ENCODE measurements at regions not wholly inside any gene's neighbourhood (a gene's known extent, or its start where the extent isn't known, plus 50 kb on each side); places are given as distances from the start of the nearest gene placed in this dataset.

DNA sequence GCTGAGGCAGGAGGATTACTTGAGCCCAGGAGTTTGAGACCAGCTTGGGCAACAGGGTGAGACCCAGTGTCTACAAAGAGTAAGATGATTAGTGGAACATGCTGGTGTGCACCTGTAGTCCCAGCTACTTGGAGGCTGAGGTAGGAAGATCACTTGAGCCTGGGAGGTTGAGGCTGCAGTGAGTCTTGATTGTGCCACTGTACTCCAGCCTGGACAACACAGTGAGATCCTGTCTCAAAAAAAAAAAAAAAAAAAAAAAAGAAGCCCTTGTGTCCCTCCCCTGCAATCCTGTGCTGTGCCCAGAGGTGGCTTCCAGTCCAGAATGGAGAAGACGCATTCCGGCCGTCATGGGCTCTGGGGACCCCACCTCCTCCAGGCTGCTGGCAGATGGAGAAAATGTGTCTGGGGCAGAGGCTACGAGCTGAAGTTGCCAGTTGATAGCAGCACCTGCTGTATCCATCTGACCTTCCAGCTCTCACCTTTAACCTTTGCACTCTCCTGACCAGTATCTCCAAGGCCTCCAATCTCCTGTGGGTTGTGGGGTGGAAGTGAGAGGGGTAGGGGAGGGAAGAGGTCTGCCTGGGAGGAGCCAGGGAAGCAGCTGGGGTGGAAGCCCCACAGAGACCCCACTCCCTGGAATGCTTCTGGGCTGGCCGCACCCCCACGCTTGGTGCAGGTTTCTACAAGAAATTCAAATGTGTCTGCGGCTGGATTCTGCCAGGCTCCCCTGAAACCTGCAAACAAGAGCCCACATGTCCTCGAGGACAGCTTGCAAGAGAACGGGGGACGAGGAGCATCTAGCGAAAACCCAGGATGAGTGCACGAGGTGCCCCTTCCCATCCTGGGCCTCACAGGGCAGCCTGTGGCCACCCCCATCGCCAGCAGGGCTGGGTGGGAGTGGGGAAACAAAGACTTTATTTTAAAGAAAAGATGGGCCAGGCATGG, 148.3 kb upstream of the IER5L start:
- DNase-seq (ENCODE audit: low read depth): no peak

DNA sequence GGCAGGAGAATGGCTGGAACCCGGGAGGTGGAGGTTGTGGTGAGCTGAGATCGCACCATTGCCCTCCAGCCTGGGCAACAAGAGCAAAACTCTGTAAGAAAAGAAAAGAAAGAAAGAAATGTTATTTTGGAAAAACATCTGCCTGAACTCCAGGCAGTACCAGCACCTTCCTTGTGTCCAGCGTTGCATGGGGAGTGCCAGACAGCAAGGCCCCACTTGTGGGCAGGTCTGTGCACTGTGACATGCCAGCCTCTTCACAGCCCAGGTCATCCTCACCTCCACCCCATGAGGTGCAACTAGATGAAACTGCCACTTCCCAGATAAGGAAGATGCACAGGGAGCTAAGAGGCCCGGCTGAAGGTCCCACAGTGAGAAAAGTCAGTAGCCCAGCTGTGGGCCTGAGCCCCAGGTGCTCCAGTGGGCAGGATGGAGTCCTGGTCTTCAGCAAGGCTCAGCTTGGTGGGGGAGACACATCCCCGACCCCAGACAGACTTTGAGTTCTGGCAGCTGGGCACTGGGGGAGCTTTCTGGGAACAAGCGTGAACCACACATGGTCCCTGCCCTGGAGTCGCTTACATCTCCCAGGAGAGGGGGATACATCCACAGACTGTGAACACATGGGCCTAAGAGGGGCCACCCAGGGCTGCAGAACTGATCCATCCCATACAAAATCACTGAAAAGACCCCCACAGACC, 146.9 kb upstream of the IER5L start:
- DNase-seq (ENCODE audit: low read depth): no peak

DNA sequence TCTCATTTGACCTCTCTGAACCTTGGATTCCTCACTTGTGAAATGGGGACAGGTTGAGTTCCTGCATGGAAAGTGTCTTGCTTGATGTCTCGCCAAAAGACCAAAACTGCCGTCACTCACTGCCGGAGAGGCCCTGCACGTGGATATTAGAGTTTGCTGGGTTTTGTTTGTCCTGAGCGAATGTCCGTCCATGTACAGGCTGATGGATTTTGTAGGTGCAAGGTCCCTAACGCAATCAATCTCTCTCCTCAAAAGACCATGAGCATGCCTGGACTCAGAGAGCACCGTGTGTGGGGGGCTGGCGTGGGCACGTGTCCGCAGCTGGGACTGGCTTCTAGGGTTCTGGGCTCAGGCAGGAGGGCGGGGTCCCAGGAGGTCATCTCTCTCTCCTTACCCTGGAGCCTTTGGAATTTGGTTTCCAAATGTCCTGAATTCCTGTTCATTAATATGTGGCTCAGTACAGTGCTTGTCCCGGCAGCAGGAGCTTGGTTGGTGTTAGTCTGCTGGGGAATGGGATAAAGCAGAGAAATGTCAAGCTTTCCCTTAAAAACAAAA, 146.0 kb upstream of the IER5L start:
- DNase-seq (ENCODE audit: low read depth): no peak

DNA sequence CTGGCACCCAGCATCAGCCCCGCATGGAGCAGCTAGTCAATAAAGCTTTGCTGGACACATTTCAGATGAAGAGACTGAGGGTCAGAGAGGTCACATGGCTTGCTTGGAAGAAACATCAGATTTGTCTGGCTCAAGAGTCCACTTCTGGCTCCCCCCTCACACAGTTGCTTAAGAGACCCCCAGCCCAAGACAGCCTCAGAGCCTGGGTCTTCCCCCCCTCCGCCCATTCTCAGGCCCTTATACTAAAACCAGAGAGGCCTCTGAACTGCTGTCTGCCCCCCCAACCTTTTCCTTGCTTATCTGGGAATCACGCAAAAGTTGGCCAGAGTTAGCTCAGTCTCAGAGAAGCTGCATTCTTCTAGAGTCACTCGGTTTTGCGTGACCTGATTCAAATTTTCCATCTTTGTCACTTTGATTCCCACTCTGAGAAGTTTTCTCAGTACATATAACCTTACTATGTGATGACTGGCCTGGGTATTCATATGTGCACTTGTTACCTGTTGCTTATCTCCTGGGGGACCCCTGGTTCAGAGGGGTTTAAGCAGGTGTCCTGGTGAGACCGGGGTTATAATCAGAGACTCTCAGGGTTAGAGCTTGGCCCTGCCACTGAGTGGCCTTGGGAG, 145.4 kb upstream of the IER5L start:
- no peak for DNase-seq (ENCODE audit: low read depth)

DNA sequence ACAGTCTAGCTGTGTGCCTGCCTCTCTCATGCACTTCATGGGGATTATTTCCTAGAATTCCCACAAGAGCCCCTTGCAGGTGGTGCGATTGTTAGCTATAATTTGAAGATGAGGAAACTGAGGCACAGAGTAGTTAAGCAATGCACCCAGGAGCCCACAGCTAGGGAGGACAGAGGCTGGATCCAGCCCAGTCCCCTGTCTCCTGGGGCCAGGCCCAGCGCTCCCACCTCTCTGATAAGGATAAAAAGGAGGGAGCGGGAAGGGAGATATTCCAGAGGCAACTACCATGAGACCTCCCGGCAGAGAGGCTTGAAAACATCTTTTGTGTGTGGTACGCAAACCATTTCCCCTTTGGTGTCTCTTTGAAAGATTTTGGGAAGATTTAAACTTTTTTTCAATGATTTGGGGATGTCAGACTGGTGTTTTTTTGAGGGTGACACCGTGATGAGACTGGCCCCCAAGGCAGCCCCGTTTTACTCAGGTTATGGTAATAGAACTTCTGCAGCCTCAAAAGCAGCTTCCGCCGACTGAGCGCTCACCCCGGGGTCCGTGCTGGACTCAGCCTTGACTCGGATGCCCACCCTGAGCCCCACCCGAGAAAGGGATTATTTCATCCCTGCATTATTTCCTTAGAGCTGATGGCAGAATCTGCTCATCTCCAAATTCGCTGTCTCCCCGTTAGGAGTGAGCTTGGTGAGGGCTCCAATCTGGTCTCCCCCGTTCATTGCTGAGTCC, 144.7 kb upstream of the IER5L start:
- no peak for DNase-seq (ENCODE audit: low read depth)

DNA sequence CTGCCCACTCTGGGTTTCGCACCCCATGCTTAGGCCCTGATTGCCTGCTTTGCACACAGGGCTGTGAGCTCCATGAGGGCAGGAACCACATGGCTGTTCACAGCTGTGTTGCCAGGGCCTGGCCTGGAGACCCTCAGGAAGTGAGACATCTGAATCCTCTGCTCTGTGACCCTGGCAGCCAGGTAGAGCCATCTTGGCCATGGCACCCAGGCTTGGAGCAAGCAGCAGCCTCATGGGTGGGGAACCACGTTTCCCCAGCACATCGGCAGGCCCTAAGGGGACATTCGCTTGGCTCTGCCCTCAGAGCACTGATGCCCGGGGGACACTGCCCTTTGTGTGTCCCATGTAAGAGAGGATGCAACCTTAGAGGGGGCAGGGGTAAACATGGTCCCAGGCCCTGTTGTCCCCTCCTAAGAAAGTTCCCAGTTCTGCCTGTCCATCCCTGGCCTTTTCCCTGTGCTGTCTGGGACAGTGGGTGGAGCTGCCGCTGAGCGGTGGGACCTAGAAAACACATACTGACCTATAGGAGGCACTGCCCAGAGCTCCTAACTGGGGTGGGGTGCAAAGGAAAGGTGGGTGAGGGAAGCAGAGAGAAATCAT, 144.1 kb upstream of the IER5L start:
- no peak for DNase-seq (ENCODE audit: low read depth)

DNA sequence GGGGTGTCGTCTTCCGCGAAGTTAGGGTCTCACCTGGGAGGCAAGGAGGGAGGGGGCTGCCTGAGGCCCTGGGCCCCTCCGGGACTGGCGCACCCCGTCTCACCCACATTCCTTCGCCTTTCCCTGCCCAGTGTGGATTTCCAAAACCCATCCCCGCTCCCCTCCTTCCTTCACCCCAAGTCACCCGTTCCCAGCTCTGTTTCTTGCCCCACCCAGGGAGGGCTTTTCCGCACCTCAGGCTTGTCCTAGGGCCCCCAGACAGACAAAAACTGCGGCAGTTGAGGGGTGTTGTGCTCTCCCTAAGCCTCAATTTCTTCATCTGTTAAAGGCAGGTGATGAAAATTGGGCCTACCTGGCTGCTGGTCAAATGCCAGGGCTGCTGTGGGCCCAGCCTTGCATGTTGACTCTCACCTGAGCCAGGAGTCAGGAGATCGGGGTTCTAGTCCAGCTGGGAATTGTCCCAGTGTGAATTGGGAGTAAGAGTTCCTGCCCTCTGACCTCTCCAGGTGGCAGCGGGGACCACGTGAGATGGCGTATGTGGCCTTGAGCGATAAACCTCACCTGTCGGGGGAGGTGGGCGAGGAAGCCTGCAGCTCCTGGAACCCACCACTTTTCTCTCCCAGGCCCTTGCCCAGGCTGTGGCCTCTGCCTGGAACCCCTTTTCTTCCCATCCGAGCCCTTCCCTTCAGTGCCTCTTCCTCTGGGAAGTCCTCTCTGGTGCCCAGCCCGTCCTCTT, 143.4 kb upstream of the IER5L start:
- no peak for DNase-seq (ENCODE audit: low read depth)

DNA sequence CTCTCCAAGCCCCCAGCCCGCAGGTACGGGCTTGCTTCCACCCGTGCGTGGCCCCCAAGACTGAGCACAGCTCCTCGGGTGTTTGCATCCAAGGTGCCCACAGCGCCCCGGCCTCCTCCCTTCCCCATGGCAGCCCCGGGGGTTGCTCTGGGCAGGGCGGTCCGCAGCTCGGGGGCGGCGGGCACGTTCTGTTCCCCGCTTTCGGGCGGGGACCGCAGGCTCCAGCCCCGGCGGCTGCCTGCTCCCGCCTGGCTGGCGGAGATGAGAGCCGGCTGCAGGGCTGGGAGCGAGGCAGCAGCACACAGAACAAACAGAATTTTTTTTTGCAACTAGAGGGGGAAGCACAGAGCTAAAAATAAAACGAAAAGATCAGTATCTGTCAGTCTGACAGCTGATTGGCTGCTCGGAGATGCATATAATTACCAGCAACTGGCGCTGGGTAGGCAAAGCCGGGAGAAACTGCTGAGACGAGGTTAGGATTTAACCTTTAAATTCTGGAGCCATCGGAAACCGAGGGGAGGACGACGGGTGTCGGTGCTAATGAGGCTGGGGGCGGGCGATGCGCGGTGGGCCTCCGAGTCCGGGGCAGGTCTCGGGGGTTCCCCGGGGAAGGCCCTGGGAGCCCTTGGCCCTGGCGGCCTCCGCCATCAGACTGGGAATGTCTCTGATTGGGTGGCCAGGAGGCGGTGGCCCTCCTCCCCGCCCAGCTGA, 142.7 kb upstream of the IER5L start:
- DNase-seq (ENCODE audit: low read depth): no peak

DNA sequence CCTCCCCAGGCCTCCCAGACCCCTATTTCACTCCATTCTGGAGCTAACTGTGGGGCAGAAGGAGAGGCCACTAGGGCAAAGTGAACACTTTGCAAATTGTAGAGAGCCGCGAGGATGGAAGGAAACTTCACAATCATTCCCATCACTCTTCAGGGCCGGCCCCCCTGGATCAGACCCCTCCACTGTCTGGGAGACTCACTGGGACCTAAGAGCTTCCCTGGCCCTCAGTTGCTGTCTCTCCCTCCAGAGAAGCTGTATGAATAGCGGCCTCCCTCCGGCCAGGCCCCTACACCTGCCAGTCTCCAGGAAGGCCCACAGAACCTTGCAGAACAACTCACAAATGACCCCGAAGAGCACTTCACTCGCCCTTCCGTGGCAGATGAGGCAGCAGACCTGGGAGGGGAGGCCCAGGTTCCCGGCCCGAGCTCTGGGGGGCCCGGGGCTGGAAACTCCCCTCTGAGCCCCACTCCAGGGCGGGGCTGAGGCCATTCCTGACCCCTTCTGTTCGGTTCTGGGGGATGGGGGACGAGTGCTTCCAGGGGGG, 141.9 kb upstream of the IER5L start:
- no peak for DNase-seq (ENCODE audit: low read depth)

DNA sequence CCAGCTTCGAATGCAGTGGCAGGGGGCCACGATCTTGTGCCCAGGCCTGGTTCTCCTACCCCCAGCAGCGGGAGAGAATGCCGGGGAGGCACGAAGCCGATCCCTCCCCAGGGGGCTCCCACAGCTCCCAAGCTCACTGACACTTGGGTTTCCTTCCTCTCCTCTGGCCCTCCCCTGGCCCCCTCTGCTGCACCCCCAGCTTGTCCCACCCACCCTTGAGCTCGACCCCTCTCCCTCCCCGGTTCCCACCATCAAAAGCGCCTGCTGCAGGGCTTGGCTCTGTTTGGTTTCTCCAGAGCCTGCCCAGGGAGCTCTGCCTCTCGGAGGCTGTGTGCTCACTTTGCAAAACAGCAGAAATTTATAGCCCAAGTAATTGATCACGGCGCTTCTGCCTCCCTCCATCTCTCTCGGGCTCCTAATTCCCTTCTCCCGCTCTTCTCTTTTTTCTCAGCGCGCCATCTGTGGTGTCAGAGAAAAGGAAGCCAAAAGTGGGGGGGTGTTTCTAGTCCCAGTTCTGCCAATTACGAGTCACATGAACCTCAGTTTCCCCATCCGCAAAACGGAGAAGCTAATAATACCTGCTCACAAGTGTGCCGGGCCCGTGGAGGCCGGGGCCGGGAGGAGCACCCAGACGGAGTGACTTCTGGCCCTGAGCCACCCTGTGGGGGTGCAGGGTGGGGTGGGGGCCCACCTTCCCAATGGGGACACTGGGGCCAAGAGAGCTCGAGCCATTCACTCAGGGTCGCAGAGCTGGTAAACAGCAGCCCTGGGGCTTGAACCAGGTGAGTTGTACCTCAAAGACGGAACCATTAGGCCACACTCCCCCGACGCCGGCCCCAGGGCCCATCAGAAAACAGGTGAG, 141.2 kb upstream of the IER5L start:
- DNase-seq (ENCODE audit: low read depth): no peak

DNA sequence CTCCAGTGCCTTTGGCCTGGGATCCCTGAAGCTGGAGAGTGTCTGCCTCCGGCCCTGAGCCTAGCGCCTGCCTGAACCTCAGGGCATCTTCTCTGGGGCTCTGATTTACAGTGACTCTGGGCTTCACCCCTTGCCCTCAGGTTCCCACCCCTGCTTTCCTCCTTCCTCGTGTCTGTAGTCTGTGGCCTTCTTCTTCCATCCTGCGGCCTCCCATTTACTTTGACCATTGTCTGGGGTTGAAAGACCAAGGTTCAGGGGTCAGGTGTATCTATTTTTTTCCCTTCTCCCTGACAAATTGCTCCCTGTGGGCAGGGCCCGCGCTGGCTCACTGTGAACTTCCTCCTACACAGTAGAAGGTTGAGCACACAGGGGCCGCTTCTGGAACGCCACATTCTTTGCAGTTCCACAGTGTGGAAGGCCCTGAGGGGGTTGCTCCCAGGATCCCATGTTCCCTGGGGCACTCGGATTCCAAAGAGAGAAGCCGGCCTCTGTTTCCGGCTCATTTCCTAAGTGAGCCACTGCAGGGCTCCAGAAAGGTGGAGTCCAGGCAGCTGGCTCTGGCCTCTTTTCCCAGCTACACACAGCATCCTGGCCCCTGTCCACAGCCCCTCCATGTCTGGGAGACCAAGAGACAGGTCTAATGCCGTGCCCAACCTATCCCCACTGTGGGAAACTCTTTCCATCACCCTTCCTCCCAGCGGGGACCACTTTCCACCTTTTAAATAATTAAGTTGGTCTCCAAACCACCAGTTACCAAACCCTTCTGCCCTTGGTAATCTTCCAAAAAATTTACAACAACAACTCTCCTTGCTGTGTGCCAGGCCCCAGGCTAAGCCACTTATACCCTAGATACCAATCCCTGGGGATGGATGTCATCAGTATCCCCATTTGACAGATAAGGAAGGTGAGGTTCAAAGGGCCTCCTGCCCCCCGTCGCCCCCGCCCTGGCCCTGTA, 140.3 kb upstream of the IER5L start:
- no peak for DNase-seq (ENCODE audit: low read depth)

DNA sequence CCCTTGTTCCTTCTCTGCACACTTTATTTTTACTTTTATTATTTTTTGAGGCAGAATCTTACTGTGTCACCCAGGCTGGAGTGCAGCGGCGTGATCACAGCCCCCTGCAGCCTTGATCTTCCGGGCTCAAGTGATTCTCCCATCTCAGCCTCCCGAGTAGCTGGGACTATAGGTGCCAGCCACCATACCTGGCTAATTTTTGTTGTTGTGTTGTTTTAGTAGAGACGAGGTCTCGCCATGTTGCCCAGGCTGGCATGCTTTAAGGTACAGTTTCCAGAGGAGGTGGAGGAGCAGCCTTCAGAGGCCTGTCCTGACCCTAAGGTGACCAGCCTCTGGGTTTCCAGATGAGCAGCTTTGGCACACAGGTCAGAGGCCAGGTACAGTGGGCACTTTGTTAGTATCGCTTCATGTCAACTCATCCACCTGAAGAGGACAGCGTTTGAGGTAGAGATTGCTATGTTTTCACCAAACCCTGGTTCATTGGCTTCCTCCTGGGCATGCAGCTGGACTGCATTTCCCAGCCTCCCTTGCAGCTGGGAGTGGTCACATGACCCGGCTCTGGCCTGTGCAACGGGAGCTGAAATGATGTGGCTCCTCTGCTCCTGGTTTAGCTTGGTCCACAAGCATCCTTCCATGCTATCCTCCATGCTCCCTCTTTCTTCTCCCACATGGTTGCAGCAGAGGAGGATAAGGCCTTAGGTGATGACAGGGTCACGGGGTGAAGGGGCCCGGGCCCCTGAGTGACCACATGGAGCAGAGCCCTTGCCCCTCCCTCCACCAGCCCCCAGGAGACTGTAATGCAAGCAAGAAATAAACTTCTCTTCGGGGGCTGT, 139.3 kb upstream of the IER5L start:
- DNase-seq (ENCODE audit: low read depth): no peak

DNA sequence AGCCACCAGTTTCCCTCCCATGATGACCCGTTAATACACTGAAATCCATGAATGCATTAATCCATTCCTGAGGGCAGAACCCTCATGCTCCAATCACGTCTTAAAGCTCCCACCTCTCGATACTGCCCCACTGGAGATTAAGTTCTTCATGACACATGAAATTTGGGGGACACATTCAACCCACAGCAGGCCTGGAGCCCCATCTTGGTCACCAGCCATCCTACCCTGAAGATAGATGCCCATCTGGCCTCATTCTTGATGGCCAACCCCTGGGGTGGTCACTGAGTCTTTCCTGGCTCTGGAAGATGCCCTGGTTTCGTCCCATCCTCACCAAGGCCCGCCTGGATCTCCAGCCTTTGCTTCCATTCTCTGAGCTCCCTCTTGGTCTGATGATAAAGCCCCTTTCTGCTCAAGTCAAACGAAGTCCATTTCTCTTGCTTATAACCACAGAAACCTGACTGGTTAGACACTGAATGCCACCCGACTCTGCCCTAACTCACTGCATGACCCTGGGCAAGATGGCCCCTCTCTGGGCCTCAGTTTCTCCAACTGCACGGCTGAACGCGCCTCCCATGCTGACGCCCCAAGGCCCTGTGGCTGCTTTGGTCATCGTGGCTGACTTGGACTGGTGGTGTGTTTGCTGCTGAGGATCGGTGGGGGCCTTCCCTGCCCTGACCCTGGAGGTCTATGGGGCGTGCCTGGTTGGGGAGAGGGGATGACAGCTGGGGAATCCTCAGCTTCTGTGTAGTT, 138.4 kb upstream of the IER5L start:
- no peak for DNase-seq (ENCODE audit: low read depth)

DNA sequence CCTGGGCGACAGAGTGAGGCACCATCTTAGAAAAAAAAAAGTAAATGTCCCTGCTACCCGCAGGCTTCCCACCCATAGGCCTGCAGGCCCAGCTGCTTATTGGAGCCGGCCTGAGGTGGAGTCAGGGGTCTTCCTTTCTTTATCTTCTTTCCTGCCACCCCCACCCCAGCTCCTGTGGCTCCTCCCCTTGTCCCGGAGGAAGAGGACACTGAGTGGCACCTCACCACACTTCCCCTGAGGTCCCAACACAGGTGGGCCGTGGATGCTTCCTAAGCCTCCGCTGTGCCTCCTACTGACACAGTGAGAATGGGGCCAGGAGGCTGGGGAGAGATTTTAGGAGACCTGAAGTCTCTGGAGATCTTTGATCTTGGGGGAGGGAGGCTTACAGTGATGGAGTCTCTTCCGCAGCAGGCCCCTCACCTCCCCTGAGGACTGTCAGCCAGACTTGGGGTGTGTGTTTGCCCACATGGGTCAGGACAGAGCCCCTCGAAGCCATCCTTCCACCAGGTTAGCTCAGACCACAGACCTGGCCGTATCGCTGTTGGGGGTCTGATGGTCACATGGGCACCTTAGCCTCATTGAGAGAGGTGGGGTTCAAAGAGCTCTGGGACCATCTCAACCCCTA, 135.4 kb upstream of the IER5L start:
- DNase-seq (ENCODE audit: low read depth): no peak

DNA sequence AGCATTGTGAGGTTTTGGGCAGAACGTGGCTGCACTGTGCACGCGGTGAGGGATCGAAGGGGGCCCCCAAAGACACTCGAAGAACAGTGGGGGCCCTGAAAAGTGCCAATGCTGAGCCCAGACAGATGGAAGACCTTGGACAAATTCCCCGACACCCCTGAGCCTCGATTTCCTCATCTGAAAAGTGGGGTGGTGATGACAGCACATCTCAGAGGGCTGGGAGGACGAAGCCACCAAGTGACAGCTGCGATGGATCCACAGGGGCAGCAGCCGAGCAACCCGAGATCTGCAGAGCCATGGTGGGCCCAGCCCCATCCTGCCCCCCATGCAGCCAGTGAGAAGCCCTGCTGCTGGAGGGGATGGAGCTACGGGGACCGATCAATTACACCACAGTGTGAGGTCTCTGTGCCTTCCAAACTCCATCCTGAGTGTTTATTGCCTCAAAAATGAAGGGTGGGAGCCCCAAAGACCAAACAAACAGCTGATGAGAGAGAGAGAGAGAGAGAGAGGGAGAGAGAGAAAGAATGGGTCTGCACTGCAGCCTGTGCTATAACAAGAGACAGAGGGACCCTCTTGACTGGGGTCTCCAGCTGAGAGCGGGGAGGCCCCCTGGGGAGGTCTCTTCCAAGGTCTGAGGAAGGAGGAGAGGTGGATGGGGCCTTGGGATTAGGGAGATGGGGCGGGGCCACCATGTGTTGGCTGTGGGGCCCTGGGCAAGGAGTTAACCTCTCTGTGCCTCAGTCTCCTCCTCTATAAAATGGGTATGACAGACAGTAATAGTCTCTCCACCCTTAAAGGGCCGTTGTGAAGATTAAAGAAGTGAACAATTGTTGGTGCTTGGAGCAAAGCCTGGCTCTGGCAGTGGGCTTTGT, 134.4 kb upstream of the IER5L start:
- DNase-seq (ENCODE audit: low read depth): no peak

Measured in activated T-helper 9 cell treated with anti-CD3 and anti-CD28 coated beads, Interleukin-2, amount 50 U/mL, for 16 hours (primary cell).